Omental fat pad (tissue), 3 donors: ENCODE measurements at regions not wholly inside any gene's neighbourhood (a gene's known extent, or its start where the extent isn't known, plus 50 kb on each side); places are given as distances from the start of the nearest gene placed in this dataset.

Experiments
- ATAC-seq: fragments of 150-250 bp; one replicate; pipeline ENCODE4 v1.9.1; 2016; ENCODE audit warnings: mild to moderate bottlenecking, moderate library complexity; ENCODE audit not compliant: low FRiP score
- DNase-seq: peaks from one replicate; pipeline ENCODE4 v3.0.0-alpha.2; 2019; ENCODE audit warnings: low spot score
- CTCF ChIP-seq, 3 donors: fragments of 450-650 bp; IDR thresholded peaks; one replicate each; pipeline ENCODE4 v1.5.1; 2016 to 2017; ENCODE audit warnings: antibody characterized with exemption in 3 of 3, mild to moderate bottlenecking in 3 of 3, moderate library complexity in 2 of 3

GRCh38 chr5:4232084-4232483 is 636.5 kb downstream of the IRX1 start:
- ATAC-seq, result no peak
- no peak for DNase-seq
- no peak for TF ChIP-seq CTCF (IDR thresholded peaks at IDR 0.05)

GRCh38 chr5:4233671-4234070 is 638.0 kb downstream of the IRX1 start:
- no peak for TF ChIP-seq CTCF (IDR thresholded peaks at IDR 0.05)
- ATAC-seq, result no peak
- no peak for DNase-seq

GRCh38 chr5:4243479-4244264 is 648.0 kb downstream of the IRX1 start:
- ATAC-seq (no peak), DNase-seq (no peak)
- TF ChIP-seq CTCF (IDR thresholded peaks at IDR 0.05), result no peak

GRCh38 chr5:4244306-4244705 is 648.7 kb downstream of the IRX1 start:
- ATAC-seq (no peak), DNase-seq (no peak)
- TF ChIP-seq CTCF (IDR thresholded peaks at IDR 0.05), result no peak

GRCh38 chr5:4245076-4245475 is 649.4 kb downstream of the IRX1 start:
- DNase-seq, result no peak

GRCh38 chr5:4245511-4245910 is 649.9 kb downstream of the IRX1 start:
- ATAC-seq (no peak), DNase-seq (no peak)
- no peak for TF ChIP-seq CTCF (IDR thresholded peaks at IDR 0.05)

More at GRCh38 chr5:4245076-4245475, 649.4 kb downstream of the IRX1 start:
- TF ChIP-seq CTCF (IDR thresholded peaks at IDR 0.05), result no peak
- no peak for ATAC-seq

- DNase-seq (no peak), ATAC-seq (no peak)
- no peak for TF ChIP-seq CTCF (IDR thresholded peaks at IDR 0.05)
These were observed 650.8 kb downstream of the IRX1 start for GRCh38 chr5:4246447-4246846.
